ENCODE measurements at regions not wholly inside any gene's neighbourhood (a gene's known extent, or its start where the extent isn't known, plus 50 kb on each side); places are given as distances from the start of the nearest gene placed in this dataset.

DNA sequence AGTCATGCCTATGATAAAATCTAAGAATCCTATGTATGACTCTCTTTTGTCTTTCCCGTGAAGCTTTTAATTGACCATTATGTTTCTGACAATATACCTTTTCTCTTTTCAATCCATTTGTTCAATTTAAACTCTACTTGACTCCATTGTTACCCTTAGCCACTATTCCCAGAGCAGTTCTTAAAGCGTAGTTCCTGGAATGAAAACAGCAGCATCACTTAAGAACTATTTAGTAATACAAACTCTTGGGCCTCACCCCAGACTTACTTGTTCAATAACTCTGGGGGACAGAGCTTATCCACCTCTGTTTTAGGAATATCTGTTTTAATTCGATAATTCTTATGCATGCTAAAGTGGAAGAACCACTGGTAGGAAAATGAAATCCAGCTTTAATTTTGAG is 358.4 kb downstream of the PRR32 start:
- intact Hi-C loops (cut with micrococcal nuclease): no loop called here
- FAIRE-seq (peak; percentile 28), DNase-seq (ENCODE audit: low read depth, low spot score) (no peak)
- no peak overlapping the region for H3K4me3 ChIP-seq (replicated peaks in 1 of 3; ENCODE audit: insufficient read depth in 1 of 3, low read depth in 1 of 3, low read length in 3 of 3)
- no peak overlapping the region for H3K27ac ChIP-seq (ENCODE audit: insufficient read depth, low read depth, low read length)
- H3K4me2 ChIP-seq (ENCODE audit: insufficient read depth, low read length): no peak overlapping the region
- no peaks in the 10 kb centered on the region for H3K79me2 ChIP-seq (ENCODE audit: control insufficient read depth, insufficient read depth, low read length)
- BruUV-seq (replicated peaks): no TSS peak
- POLR2A ChIA-PET: no interaction called here
- H3K9me1 ChIP-seq (replicated peaks; ENCODE audit: control insufficient read depth, extremely low read depth, insufficient read depth, low read length): no peaks in the 10 kb centered on the region
- CTCF ChIA-PET: no interaction called here
- TF ChIP-seq POLR2AphosphoS5 (IDR thresholded peaks at IDR 0.05; ENCODE audit: insufficient read depth, low read depth, low read length) (no peak), FOS (IDR thresholded peaks at IDR 0.05; ENCODE audit: borderline replicate concordance, insufficient read depth, low read length) (no peak), EZH2 (IDR thresholded peaks at IDR 0.05; ENCODE audit: borderline replicate concordance, low read depth, low read length, severe bottlenecking) (no peak), CTCF (IDR thresholded peaks at IDR 0.05; ENCODE audit: extremely low read depth in 1 of 2, insufficient read depth in 1 of 2, low read depth in 1 of 2, low read length in 2 of 2) (no peak), MYC (IDR thresholded peaks at IDR 0.05; ENCODE audit: low read depth, low read length) (no peak), POLR2A (IDR thresholded peaks at IDR 0.05; ENCODE audit: low read depth, low read length) (no peak), MAX (IDR thresholded peaks at IDR 0.05; ENCODE audit: insufficient read depth, insufficient read length) (no peak), JUN (IDR thresholded peaks at IDR 0.05; ENCODE audit: borderline replicate concordance, insufficient read depth, insufficient read length, low read depth) (no peak), GATA2 (IDR thresholded peaks at IDR 0.05; ENCODE audit: insufficient read depth, insufficient read length, low read depth, low read length) (no peak)
- no peaks in the 10 kb centered on the region for H3K4me1 ChIP-seq (ENCODE audit: control insufficient read depth, extremely low read depth, insufficient read depth, low read length)
- no peaks in the 10 kb centered on the region for H3K9me3 ChIP-seq (replicated peaks; ENCODE audit: control insufficient read depth, insufficient read depth, low read length)
- no peak overlapping the region for H2AFZ ChIP-seq (ENCODE audit: low read depth, low read length)
- no peaks in the 10 kb centered on the region for H4K20me1 ChIP-seq (replicated peaks; ENCODE audit: control insufficient read depth, extremely low read depth, insufficient read depth, low read length)
- H3K36me3 ChIP-seq (ENCODE audit: control insufficient read depth in 2 of 2, extremely low read depth in 1 of 2, insufficient read depth in 2 of 2, low read length in 2 of 2): no peaks in the 10 kb centered on the region
- H3K27me3 ChIP-seq (ENCODE audit: control insufficient read depth in 2 of 2, insufficient read depth in 2 of 2, low read length in 2 of 2): no peaks in the 10 kb centered on the region
- dilution Hi-C loops (cut with MboI; ENCODE audit: extremely low pct_ligation_motif_present, low sequenced_read_pairs): no loop called here
- no peak overlapping the region for H3K9ac ChIP-seq (replicated peaks; ENCODE audit: extremely low read depth, insufficient read depth, low read length)

Data from endothelial cell of umbilical vein (primary cell).